NCI-H187 treated with DMSO at 0.1 percent for 48 hours (cell line): ENCODE measurements at regions not wholly inside any gene's neighbourhood (a gene's known extent, or its start where the extent isn't known, plus 50 kb on each side); places are given as distances from the start of the nearest gene placed in this dataset.

Experiments used
- DNase-seq: peaks from one replicate; lab custom pipeline; 2025; lab: John Stamatoyannopoulos, UW

- DNase-seq: no peak
These were observed 293.7 kb upstream of the RND3 start for GRCh38 chr2:150781142-150781541.

- DNase-seq: no peak
These were observed 291.4 kb upstream of the RND3 start for GRCh38 chr2:150778828-150779227.

- no peak for DNase-seq
These were observed 282.0 kb upstream of the RND3 start for GRCh38 chr2:150769421-150769820.

GRCh38 chr2:150767991-150768746 is 280.7 kb upstream of the RND3 start:
- no peak for DNase-seq

GRCh38 chr2:150762571-150762970 is 275.1 kb upstream of the RND3 start:
- no peak for DNase-seq

- DNase-seq: no peak
These were observed 272.1 kb upstream of the RND3 start for GRCh38 chr2:150759531-150759930.

GRCh38 chr2:150759106-150759505 is 271.6 kb upstream of the RND3 start:
- DNase-seq: no peak

GRCh38 chr2:150752229-150752628 is 264.8 kb upstream of the RND3 start:
- no peak for DNase-seq

- no peak for DNase-seq
These were observed 263.3 kb upstream of the RND3 start for GRCh38 chr2:150750720-150751119.

- no peak for DNase-seq
These were observed 254.6 kb upstream of the RND3 start for GRCh38 chr2:150742094-150742493.

- DNase-seq: no peak
These were observed 248.5 kb upstream of the RND3 start for GRCh38 chr2:150735894-150736498.

- no peak for DNase-seq
These were observed 245.7 kb upstream of the RND3 start for GRCh38 chr2:150733051-150733618.

- DNase-seq: no peak
These were observed 245.0 kb upstream of the RND3 start for GRCh38 chr2:150732491-150732890.

- DNase-seq: no peak
These were observed 244.6 kb upstream of the RND3 start for GRCh38 chr2:150732064-150732463.

- no peak for DNase-seq
These were observed 242.1 kb upstream of the RND3 start for GRCh38 chr2:150729495-150729955.

GRCh38 chr2:150718280-150718679 is 230.8 kb upstream of the RND3 start:
- no peak for DNase-seq

GRCh38 chr2:150716186-150716585 is 228.7 kb upstream of the RND3 start:
- no peak for DNase-seq

GRCh38 chr2:150715501-150715900 is 228.0 kb upstream of the RND3 start:
- no peak for DNase-seq

GRCh38 chr2:150710916-150711315 is 223.4 kb upstream of the RND3 start:
- no peak for DNase-seq

- DNase-seq: no peak
These were observed 222.6 kb upstream of the RND3 start for GRCh38 chr2:150710041-150710440.

- no peak for DNase-seq
These were observed 219.1 kb upstream of the RND3 start for GRCh38 chr2:150706561-150706960.

- no peak for DNase-seq
These were observed 218.3 kb upstream of the RND3 start for GRCh38 chr2:150705767-150706166.

- no peak for DNase-seq
These were observed 217.9 kb upstream of the RND3 start for GRCh38 chr2:150705357-150705756.
